ENCODE measurements at regions not wholly inside any gene's neighbourhood (a gene's known extent, or its start where the extent isn't known, plus 50 kb on each side); places are given as distances from the start of the nearest gene placed in this dataset.

DNA sequence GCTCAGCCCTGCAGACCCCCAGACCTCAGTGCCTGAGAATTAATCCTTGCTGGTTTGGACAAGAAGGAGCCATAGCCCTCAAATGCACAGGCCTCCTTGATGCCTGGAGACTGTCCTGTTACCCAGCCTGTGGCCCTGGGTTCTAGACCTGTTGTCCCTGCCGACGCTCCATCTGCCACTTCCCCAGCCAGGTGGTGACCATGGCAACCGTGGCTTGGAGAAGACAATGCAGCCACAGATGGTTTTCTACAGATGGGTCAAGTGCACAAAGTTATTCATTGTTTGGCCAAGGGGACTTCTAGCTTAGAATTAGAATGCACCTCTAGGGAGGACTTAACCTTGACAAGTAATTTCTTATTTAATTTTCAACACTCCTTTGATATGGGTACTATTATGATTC lies 297.1 kb downstream of the UACA start:
- TF ChIP-seq, protein P1, sequence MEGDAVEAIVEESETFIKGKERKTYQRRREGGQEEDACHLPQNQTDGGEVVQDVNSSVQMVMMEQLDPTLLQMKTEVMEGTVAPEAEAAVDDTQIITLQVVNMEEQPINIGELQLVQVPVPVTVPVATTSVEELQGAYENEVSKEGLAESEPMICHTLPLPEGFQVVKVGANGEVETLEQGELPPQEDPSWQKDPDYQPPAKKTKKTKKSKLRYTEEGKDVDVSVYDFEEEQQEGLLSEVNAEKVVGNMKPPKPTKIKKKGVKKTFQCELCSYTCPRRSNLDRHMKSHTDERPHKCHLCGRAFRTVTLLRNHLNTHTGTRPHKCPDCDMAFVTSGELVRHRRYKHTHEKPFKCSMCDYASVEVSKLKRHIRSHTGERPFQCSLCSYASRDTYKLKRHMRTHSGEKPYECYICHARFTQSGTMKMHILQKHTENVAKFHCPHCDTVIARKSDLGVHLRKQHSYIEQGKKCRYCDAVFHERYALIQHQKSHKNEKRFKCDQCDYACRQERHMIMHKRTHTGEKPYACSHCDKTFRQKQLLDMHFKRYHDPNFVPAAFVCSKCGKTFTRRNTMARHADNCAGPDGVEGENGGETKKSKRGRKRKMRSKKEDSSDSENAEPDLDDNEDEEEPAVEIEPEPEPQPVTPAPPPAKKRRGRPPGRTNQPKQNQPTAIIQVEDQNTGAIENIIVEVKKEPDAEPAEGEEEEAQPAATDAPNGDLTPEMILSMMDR (IDR thresholded peaks at IDR 0.05), result no peak
- TF ChIP-seq POLR2A (IDR thresholded peaks at IDR 0.05), result no peak
- Histone ChIP-seq H3K27ac (no peak overlapping the region), H3K4me1 (peaks cover 0 to 6% (median 0%) of the 10 kb centered on the region in 4 donors), H3K9me3 (no peaks in the 10 kb centered on the region), H3K4me3 (no peak overlapping the region), H3K27me3 (no peaks in the 10 kb centered on the region), H3K36me3 (no peaks in the 10 kb centered on the region)
- ATAC-seq, result no peak
- WGBS (ENCODE audit: insufficient coverage, low coverage, low lambda C conversion rate, missing lambda C conversion rate), result 25% methylated on average over 2 of the region's 3 CpGs
- no peak for DNase-seq
- intact Hi-C loops (cut with DNase I), result loop anchor here in 1 of 2 donors (10.0 kb wide), 1 partner anchor 102 kb away; no protein-coding TSS in a partner anchor

DNA sequence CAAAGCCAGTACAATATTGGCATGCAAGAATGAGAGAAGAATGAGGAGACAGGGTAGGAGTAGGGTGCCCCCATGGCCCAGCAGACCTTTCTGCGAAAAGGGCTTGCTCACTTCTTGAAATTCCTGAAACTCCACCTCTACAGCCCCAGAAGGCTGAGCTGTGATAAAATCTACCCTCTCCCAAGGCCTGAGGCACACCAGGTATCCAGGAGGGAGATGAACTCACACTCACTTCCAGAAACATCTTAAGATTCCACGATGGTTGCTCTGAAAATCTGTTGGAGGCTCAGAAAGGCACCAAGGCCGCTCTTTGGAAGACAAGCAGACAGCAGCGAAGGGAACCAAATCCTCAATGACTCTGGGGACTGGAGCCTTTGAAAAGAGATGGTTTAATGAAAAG lies 297.5 kb downstream of the UACA start:
- Histone ChIP-seq H3K4me1 (peaks cover 0 to 6% (median 0%) of the 10 kb centered on the region in 4 donors), H3K27me3 (no peaks in the 10 kb centered on the region), H3K9me3 (no peaks in the 10 kb centered on the region), H3K36me3 (no peaks in the 10 kb centered on the region), H3K4me3 (no peak overlapping the region), H3K27ac (no peak overlapping the region)
- TF ChIP-seq POLR2A (IDR thresholded peaks at IDR 0.05), result no peak
- TF ChIP-seq, protein P1 (IDR thresholded peaks at IDR 0.05), result no peak
- DNase-seq (no peak), ATAC-seq (no peak)
- no CpG with 5 or more reads among the region's 4 CpGs for WGBS (ENCODE audit: insufficient coverage, low coverage, low lambda C conversion rate, missing lambda C conversion rate)
- intact Hi-C loops (cut with DNase I), result loop anchor here in 1 of 2 donors (10.0 kb wide), 1 partner anchor 101 kb away; no protein-coding TSS in a partner anchor

DNA sequence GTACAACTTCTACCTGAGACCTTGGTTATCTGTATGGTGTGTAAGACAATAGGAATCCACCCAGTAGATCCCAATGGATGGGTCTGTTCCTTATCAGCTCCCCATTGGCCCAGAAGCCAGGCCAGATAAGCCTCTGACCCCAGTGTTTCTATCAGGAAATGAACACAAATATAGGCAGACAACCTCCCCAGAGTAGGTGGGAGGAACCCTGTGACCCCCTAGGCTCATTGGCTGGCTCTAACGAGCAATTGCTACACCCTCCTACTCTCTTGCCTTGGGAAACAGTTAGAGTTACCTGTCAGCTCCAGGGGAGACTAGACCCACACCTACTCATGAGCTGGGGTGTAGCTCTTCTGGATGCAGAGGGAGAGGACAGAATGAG lies 299.9 kb downstream of the UACA start:
- no peaks in the 10 kb centered on the region for H3K36me3 ChIP-seq
- peaks cover 0 to 14% (median 0%) of the 10 kb centered on the region in 4 donors for H3K4me1 ChIP-seq
- H3K9me3 ChIP-seq, result no peaks in the 10 kb centered on the region
- no peak overlapping the region for H3K27ac ChIP-seq
- intact Hi-C loops (cut with DNase I), result loop anchor here in 1 of 2 donors (10.0 kb wide), 1 partner anchor 99 kb away; no protein-coding TSS in a partner anchor
- DNase-seq (no peak), ATAC-seq (no peak)
- WGBS (ENCODE audit: insufficient coverage, low coverage, low lambda C conversion rate, missing lambda C conversion rate), result 0% methylated on average over 1 of the region's 1 CpG
- H3K4me3 ChIP-seq, result no peak overlapping the region
- no peaks in the 10 kb centered on the region for H3K27me3 ChIP-seq
- TF ChIP-seq, protein P1 (IDR thresholded peaks at IDR 0.05), result no peak
- no peak for TF ChIP-seq POLR2A (IDR thresholded peaks at IDR 0.05)

DNA sequence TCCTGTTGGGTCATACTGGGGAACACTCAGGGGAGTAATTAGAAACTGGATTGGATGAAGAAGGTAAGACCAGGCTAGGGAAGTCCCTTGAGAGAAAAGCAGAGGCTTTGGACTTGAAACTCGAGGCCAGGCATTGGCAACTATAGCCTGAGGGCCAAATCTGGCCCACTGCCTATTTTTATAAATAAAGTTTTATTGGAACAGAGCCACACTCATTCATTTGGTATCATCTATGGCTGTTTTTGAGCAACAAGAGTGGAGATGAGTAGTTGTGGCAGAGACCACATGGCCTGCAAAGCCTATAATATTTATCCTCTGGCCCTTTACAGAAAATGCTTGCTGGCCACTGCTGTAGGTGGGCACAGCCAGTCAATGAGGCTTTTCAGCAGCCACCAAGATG lies 301.4 kb downstream of the UACA start:
- no peak for ATAC-seq
- 87% methylated on average over 1 of the region's 1 CpG for WGBS (ENCODE audit: insufficient coverage, low coverage, low lambda C conversion rate, missing lambda C conversion rate)
- TF ChIP-seq POLR2A (IDR thresholded peaks at IDR 0.05), result no peak
- TF ChIP-seq, protein P1 (IDR thresholded peaks at IDR 0.05), result no peak

More for the DNA sequence above, 301.4 kb downstream of the UACA start:
- Histone ChIP-seq H3K4me3 (no peak overlapping the region), H3K36me3 (no peaks in the 10 kb centered on the region), H3K9me3 (no peaks in the 10 kb centered on the region), H3K27ac (no peak overlapping the region), H3K27me3 (no peaks in the 10 kb centered on the region), H3K4me1 (peaks cover 0 to 14% (median 0%) of the 10 kb centered on the region in 4 donors)
- no peak for DNase-seq
- intact Hi-C loops (cut with DNase I), result loop anchor here in 1 of 2 donors (10.0 kb wide), 1 partner anchor 97 kb away; no protein-coding TSS in a partner anchor
